HAP-1 (cell line): ENCODE measurements at regions not wholly inside any gene's neighbourhood (a gene's known extent, or its start where the extent isn't known, plus 50 kb on each side); places are given as distances from the start of the nearest gene placed in this dataset.

Experiments
- DNase-seq, 2 experiments: peaks; one replicate each; pipeline ENCODE4 v3.0.0-alpha.2; 2016 to 2020; ENCODE audit warnings: low spot score in 2 of 2
- H3K27me3 ChIP-seq: fragments of 250-450 bp; sonication (Bioruptor Pico); 2 replicates; pipeline ENCODE4 v1.5.1; 2020; ENCODE audit warnings: low read depth, mild to moderate bottlenecking, moderate library complexity
- H3K36me3 ChIP-seq: fragments of 250-450 bp; sonication (Bioruptor Pico); replicated peaks from 2 replicates; pipeline ENCODE4 v1.5.1; 2020; ENCODE audit warnings: mild to moderate bottlenecking
- H3K4me1 ChIP-seq: fragments of 250-450 bp; sonication (Bioruptor Pico); 2 replicates; pipeline ENCODE4 v1.5.1; 2020; ENCODE audit warnings: mild to moderate bottlenecking
- H3K4me3 ChIP-seq: fragments of 250-450 bp; sonication (Bioruptor Pico); 2 replicates; pipeline ENCODE4 v1.5.1; 2020; ENCODE audit warnings: mild to moderate bottlenecking, moderate library complexity
- H3K9me3 ChIP-seq: fragments of 250-450 bp; sonication (Bioruptor Pico); 2 replicates; pipeline ENCODE4 v1.5.1; 2020; ENCODE audit warnings: mild to moderate bottlenecking, moderate library complexity
- in situ Hi-C: fragments of 300-500 bp; cut with MboI; formaldehyde crosslinking; loops from 3 replicates; pipeline ENCODE4 v1.14.3; 2020; ENCODE audit warnings: low sequenced_read_pairs, inconsistent platforms, mixed read lengths

DNA sequence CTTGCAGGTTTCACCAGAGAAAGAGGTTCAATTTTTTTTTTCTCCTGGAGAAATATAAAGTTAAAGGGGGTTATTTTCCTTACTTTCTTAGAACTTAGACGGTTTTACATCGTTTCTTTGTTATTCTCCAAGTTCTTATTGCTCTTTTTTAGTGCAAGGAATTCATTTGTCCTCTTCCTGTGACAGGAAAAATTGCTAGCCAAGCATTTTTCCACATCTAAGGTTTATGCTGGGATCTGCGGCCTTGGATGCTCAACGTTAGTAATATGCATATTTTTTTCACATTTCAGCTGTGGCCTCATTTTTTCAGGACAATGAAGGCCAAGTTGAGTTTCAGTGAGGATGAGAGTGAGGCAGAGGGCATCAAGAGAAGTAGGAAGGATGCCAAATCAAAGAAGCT lies 948.9 kb downstream of the PCDH19 start:
- in situ Hi-C loops, result no loop called here
- Histone ChIP-seq H3K4me1 (no peaks in the 10 kb centered on the region), H3K27me3 (no peaks in the 10 kb centered on the region), H3K9me3 (no peaks in the 10 kb centered on the region), H3K4me3 (no peak overlapping the region), H3K36me3 (no peaks in the 10 kb centered on the region)
- DNase-seq, result no peak

DNA sequence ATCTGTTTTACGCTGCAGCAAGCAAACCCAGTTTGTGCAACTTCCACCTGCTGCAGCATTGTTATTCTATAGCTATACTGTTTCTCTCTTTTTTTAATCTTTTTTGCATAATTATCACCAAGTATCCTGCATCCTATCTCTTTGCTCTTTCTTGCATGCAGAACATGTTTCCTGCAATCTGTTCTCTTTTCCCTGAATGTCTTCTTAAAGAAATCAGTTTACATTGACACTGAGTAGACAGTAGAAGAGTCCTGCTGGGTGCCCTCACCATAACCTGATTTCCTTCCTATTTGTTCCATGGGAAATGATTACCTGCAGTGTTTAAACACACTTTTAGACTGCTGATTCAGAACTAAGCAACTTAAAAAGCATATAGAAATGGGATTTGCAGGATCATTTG lies 964.7 kb downstream of the PCDH19 start:
- in situ Hi-C loops, result no loop called here
- DNase-seq, result no peak
- no peaks in the 10 kb centered on the region for H3K4me1 ChIP-seq
- H3K4me3 ChIP-seq, result no peak overlapping the region
- no peaks in the 10 kb centered on the region for H3K27me3 ChIP-seq
- H3K36me3 ChIP-seq, result no peaks in the 10 kb centered on the region
- no peaks in the 10 kb centered on the region for H3K9me3 ChIP-seq

DNA sequence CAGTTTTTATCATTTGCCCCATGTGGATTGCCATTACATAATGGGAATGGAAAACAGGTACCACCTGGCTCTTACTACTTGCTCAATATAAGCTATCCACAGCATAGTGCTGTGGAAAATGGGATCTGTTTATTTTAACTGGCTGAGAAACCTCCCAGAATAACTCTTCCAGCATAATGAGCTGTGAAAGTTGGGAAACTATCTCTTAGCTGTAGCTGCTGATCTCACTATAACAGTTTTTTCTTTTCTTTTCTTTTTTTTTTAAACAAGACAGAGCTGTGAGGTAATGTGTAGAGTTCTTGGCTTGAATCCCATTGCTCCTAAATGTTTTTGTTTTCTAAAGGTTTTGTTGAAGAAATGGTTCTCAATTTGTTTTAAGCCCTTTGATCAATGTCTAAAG lies 988.3 kb downstream of the PCDH19 start:
- Histone ChIP-seq H3K4me1 (no peaks in the 10 kb centered on the region), H3K36me3 (no peaks in the 10 kb centered on the region), H3K27me3 (no peaks in the 10 kb centered on the region), H3K9me3 (no peaks in the 10 kb centered on the region), H3K4me3 (no peak overlapping the region)
- in situ Hi-C loops, result no loop called here
- no peak for DNase-seq

DNA sequence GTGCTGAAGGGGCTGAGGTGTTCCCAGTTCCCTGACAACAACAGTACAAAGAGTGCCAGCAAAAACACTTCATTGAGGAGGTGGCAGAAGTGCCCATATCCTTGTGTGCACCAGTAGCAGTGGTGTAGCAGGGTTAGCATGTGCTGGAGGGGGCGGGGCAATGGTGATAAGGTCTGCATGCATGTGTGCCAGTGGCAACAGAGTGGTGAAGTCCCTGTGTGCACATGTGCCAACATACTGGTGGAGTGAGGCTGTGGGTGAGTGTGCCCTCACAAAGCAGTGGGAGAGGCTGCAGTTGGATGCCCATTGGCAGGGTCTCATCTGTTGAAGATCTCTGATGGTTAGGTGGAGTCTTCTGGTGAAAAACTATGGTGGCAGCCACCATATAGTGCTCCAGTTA lies 994.6 kb downstream of the PCDH19 start:
- DNase-seq, result no peak
- Histone ChIP-seq H3K9me3 (no peaks in the 10 kb centered on the region), H3K4me1 (no peaks in the 10 kb centered on the region), H3K4me3 (no peak overlapping the region), H3K27me3 (no peaks in the 10 kb centered on the region), H3K36me3 (no peaks in the 10 kb centered on the region)
- in situ Hi-C loops, result no loop called here

DNA sequence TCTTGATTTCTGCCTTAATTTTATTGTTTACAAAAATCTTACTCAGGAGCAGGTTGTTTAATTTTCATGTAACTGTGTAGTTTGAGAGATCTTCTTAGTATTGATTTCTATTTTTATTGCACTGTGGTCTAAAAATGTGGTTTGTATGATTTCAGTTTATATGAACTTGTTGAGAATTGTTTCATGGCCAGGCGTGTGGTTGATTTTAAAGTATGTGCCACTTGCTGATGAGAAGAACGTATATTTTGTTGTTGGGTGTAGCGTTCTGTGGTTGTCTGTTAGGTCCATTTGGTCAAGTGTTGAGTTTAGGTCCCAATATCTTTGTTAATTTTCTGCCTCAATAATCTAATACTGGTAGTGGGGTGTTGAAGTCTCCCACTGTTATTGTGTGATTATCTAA lies 996.8 kb downstream of the PCDH19 start:
- in situ Hi-C loops, result no loop called here
- no peak for DNase-seq

DNA sequence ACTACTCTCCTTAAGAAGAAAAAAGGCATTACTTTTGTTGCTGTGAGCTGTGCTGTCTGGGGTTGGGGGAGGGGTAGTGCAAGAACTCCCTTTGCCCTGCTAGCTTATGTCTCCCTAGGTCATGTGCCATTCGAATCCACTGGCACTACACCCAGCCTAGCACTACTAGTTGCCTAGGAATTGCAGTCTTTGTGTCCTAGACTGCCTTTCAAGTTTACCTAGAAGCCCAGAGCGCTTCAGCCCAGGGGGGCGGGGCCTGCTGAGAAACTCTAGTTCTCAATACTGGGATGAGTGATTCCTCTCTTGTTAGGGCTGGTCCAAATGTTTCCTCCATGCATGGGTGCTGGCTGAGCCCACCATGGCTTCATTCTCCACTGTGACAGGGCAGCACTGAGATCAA lies 1011.5 kb downstream of the PCDH19 start:
- H3K27me3 ChIP-seq, result no peaks in the 10 kb centered on the region
- H3K36me3 ChIP-seq, result no peaks in the 10 kb centered on the region
- no peaks in the 10 kb centered on the region for H3K4me1 ChIP-seq
- no peak overlapping the region for H3K4me3 ChIP-seq
- no peaks in the 10 kb centered on the region for H3K9me3 ChIP-seq
- DNase-seq, result no peak
- in situ Hi-C loops, result no loop called here

More for the DNA sequence above, 996.8 kb downstream of the PCDH19 start:
- Histone ChIP-seq H3K36me3 (no peaks in the 10 kb centered on the region), H3K4me1 (no peaks in the 10 kb centered on the region), H3K9me3 (no peaks in the 10 kb centered on the region), H3K4me3 (no peak overlapping the region), H3K27me3 (no peaks in the 10 kb centered on the region)

DNA sequence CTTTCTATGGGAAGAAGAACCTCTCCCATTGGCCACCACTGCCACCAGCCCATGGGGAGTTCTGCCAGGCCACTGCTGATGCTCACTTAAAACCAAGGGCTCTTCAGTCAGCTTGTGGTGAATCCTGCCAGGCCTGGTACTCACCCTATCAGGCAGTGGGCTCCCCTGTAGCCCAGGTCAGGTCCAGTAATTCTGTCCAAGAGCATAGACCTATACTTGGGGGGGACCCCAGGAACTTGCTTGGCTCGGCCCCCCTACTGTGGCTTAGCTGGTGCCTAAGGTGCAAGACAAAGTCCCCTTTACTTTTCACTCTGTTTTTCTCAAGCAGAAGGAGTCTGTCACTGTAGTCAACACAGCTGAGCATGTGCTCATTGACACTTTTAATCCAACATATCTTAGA lies 1012.2 kb downstream of the PCDH19 start:
- in situ Hi-C loops, result no loop called here
- no peak for DNase-seq
- no peaks in the 10 kb centered on the region for H3K36me3 ChIP-seq
- H3K4me1 ChIP-seq, result no peaks in the 10 kb centered on the region
- no peaks in the 10 kb centered on the region for H3K9me3 ChIP-seq
- H3K4me3 ChIP-seq, result no peak overlapping the region
- no peaks in the 10 kb centered on the region for H3K27me3 ChIP-seq

DNA sequence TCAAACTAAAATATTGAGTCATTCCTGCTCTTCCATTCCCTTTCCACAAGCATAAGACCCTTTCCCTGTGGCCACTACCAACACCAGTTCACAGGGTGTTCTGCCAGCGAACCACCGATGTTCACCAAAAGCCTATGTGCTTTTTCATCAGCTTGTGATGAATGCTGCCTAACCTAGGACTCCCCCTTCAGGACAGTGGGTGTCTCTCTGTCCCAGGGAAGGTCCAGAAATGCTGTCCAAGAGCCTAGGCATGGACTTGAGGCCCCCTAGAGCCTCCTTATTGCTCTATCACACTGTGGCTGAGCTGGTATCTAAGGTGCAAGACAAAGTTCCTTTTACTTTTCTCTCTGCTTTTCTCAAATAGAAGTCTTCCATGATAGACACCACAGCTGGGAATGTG lies 1015.6 kb downstream of the PCDH19 start:
- Histone ChIP-seq H3K9me3 (no peaks in the 10 kb centered on the region), H3K36me3 (no peaks in the 10 kb centered on the region)
- in situ Hi-C loops, result no loop called here

DNA sequence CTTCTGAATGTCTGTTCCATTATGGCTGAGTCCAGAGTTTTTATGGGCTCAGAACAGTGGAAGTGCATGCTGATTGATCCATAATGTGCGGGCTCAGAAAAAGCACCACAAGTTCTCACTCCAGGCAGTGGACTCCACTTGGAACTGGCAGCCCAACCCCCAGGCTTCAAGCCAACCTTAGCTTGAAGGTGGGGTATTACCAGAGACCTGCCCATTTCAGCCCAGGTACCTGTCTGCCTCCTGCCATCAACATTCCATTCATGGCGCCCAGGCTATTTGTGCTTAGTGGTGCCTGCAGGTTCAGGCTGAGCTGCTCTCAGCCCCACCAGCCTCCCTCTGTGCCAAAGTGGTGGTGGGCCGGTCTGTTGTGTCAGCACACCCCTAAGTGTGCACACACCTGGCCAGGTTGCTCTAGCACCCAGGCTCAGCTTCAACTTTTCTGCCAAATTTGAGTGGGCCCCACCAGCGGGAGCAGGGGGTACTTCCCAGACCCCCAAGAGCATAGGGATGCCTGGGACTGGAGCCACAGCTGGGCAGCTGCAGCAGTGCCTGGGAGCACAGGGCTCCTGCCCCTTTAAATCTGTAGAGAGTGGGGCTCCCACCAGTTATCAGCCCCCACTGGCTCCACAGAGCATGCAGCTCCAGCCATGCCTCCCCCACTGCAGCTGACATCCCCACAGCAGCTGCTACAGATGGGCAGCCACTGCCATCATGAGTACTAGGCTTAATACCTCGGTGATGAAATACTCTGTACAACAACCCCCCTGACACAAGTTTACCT lies 1025.3 kb downstream of the PCDH19 start:
- DNase-seq, result no peak
- H3K36me3 ChIP-seq, result no peaks in the 10 kb centered on the region
- in situ Hi-C loops, result no loop called here
- H3K4me1 ChIP-seq, result no peaks in the 10 kb centered on the region
- no peaks in the 10 kb centered on the region for H3K9me3 ChIP-seq
- H3K27me3 ChIP-seq, result no peaks in the 10 kb centered on the region
- H3K4me3 ChIP-seq, result no peak overlapping the region

More for the DNA sequence above, 1015.6 kb downstream of the PCDH19 start:
- Histone ChIP-seq H3K4me3 (no peak overlapping the region), H3K4me1 (no peaks in the 10 kb centered on the region), H3K27me3 (no peaks in the 10 kb centered on the region)
- DNase-seq, result no peak

DNA sequence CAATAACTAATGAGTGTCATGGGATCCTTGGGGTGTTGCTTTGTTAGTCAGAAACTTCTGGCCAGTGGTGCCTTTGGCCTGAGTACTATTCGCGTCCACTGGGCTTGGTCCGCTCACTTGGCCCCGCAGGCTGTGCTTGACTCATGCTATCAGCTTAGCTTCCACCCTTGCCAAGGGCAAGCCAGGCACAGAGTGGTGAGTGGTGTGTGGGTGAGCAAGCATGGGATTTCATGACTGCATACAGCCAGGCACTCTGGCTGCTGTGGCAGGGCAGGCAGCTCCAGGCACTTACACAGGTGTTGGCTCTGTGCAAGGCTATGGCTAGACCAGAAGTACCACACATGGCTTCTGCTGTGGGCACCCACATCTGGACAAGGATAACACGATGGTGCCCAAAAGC lies 1026.3 kb downstream of the PCDH19 start:
- Histone ChIP-seq H3K4me1 (no peaks in the 10 kb centered on the region), H3K9me3 (no peaks in the 10 kb centered on the region), H3K27me3 (no peaks in the 10 kb centered on the region), H3K4me3 (no peak overlapping the region), H3K36me3 (no peaks in the 10 kb centered on the region)
- in situ Hi-C loops, result no loop called here
- no peak for DNase-seq

DNA sequence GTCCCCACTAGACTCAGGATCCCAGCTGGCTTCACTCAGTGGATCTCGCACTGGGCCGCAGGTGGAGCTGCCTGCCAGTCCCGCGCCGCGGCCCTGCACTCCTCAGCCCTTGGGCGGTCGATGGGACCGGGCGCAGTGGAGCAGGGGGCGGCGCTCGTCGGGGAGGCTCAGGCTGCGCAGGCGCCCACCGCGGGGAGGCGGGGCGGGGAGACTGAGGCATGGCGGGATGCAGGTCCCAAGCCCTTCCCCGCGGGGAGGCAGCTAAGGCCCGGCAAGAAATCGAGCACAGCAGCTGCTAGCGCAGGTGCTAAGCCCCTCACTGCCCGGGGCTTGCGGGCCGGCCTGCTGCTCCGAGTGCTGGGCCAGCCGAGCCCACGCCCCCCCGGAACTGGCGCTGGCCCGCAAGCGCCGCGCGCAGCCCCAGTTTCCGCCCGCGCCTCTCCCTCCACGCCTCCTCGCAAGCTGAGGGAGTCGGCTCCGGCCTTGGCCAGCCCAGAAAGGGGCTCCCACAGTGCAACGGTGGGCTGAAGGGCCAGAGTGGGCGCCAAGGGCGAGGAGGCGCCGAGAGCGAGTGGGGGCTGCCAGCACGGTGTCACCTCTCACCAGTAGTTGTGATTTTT lies 1038.0 kb downstream of the PCDH19 start:
- no peaks in the 10 kb centered on the region for H3K36me3 ChIP-seq
- H3K9me3 ChIP-seq, result no peaks in the 10 kb centered on the region
- H3K4me3 ChIP-seq, result no peak overlapping the region
- no peak for DNase-seq
- H3K27me3 ChIP-seq, result no peaks in the 10 kb centered on the region
- H3K4me1 ChIP-seq, result no peaks in the 10 kb centered on the region
- in situ Hi-C loops, result no loop called here

DNA sequence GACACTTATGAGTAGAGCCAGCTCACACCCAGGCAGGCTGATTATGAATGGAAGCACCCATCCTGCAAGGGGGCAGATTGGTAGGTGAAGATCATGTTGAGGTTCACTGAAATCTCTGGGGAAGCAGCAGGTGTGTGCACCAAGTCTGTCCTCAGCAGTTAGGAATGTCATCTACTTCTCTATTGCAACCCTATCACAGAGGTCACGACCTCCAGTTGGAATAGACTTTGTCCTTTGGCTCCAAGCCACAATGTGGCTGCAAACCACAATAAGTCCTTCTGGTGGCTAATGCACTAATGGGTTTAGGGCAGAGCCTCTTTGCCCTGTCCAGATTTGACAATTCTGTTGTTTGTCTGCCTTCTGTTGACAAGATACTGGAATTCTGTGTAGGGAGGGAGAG lies 1056.7 kb downstream of the PCDH19 start:
- Histone ChIP-seq H3K9me3 (no peaks in the 10 kb centered on the region), H3K36me3 (no peaks in the 10 kb centered on the region), H3K4me3 (no peak overlapping the region), H3K4me1 (no peaks in the 10 kb centered on the region), H3K27me3 (no peaks in the 10 kb centered on the region)
- in situ Hi-C loops, result no loop called here
- DNase-seq, result no peak

DNA sequence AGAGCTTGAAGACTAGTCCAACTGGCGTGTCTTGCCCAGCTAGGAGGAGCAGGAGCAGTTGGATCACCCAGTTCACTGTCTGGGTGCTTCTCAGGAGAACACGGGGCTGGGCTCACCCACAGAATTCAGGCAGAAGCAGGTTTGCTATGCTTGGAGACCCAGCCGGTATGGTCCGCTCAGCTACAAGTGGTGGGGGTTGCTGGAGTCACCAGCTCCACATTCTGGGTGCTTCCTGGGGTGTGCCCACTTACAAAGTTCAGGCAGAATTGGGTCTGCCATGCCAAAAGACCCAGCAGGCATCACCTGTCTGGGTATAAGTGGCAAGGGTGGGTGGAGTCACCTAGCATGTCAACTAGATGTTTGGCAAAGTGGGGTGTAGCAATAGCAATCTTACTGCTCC lies 1061.8 kb downstream of the PCDH19 start:
- Histone ChIP-seq H3K4me1 (no peaks in the 10 kb centered on the region), H3K36me3 (no peaks in the 10 kb centered on the region), H3K4me3 (no peak overlapping the region), H3K9me3 (no peaks in the 10 kb centered on the region), H3K27me3 (no peaks in the 10 kb centered on the region)
- no peak for DNase-seq
- in situ Hi-C loops, result no loop called here

DNA sequence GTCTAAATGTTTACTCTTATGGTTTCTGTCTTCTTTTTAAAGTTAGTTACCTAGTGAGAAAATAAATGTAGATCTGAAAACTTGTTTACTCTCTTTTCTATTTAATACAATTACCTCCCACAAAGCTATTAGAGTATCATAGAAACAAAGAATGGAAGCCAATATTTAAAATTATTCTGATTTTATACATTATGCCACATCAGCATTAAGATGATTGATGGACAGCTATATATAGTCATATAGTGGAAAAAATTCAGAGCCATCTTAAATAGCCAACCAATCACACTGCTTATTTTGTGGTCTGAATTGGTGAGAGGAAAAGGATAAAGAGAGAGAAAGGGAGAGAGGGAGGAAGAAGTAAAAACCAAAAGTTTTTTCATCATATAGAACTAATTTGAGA lies 1101.8 kb downstream of the PCDH19 start:
- in situ Hi-C loops, result no loop called here
- Histone ChIP-seq H3K36me3 (no peaks in the 10 kb centered on the region), H3K9me3 (no peaks in the 10 kb centered on the region), H3K27me3 (no peaks in the 10 kb centered on the region), H3K4me3 (no peak overlapping the region), H3K4me1 (no peaks in the 10 kb centered on the region)
- DNase-seq, result no peak

DNA sequence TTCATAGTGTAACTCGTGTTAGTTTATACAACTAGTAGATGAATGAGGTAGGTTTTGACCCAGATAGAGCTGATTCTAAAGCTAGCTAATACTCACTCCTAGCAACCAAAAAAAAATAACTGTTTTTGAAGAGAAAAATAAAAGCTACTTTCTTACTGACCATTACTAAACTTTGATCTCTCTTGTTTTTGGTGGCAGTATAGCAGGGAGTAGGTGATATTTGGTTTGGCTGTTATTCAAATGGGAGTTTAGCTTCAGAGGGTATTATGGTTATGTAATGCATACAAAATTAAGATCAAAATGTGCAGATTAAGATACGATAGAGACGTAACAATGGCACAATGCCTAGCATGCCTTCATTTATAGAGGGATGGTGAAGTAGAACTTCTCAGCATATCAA lies 1104.5 kb downstream of the PCDH19 start:
- no peaks in the 10 kb centered on the region for H3K9me3 ChIP-seq
- peaks cover 5% of the 10 kb centered on the region; the same call in 1 of the 2 replicates for H3K4me1 ChIP-seq
- in situ Hi-C loops, result no loop called here
- H3K4me3 ChIP-seq, result no peak overlapping the region
- H3K27me3 ChIP-seq, result peaks cover 3% of the 10 kb centered on the region
- no peaks in the 10 kb centered on the region for H3K36me3 ChIP-seq
- DNase-seq, result no peak
